HCT116 (cell line): ENCODE measurements at regions not wholly inside any gene's neighbourhood (a gene's known extent, or its start where the extent isn't known, plus 50 kb on each side); places are given as distances from the start of the nearest gene placed in this dataset.

Experiments used
- ATAC-seq: fragments of 200-7000 bp; cut with Tn5 transposase; 2 replicates; pipeline ENCODE4 v1.9.1; 2020; ENCODE audit warnings: mild to moderate bottlenecking, moderate library complexity
- BruUV-seq: library from RNA; stranded (reverse); fragments of 400-500 nt; replicated peaks from 2 replicates; lab custom pipeline; 2021; lab: Mats Ljungman, UMichigan
- CTCF ChIA-PET: fragments of 300-600 bp; sonication (Branson Sonifier 250); formaldehyde crosslinking; loops from one replicate; lab custom pipeline; 2021; ENCODE audit warnings: antibody characterized with exemption; lab: Charles Lee
- POLR2A ChIA-PET: fragments of 300-600, 350-600 bp; sonication (Branson Sonifier 250); formaldehyde crosslinking; loops from one replicate; lab custom pipeline; 2021; ENCODE audit warnings: antibody characterized with exemption; lab: Charles Lee
- RAD21 ChIA-PET, 2 experiments: fragments of 300-600 bp; sonication (Branson Sonifier 250); formaldehyde crosslinking; loops; one replicate each; lab custom pipeline; 2023; ENCODE audit warnings: low total read pairs in 2 of 2; ENCODE audit not compliant: uncharacterized antibody in 2 of 2, unreplicated experiment in 2 of 2, low non-redundant PET in 1 of 2; lab: Charles Lee
- DNase-seq: peaks from one replicate; pipeline ENCODE4 v3.0.0-alpha.2; 2010; ENCODE audit warnings: low read depth, low spot score
- H2AFZ ChIP-seq: fragments of 200-600 bp; shearing (Covaris generic), sonication (generic); 2 replicates; pipeline ENCODE4 v1.6.1; 2017; ENCODE audit warnings: low read depth, mixed run types, mixed read lengths, antibody characterized with exemption, low read length; ENCODE audit not compliant: poor library complexity, severe bottlenecking
- H3K27ac ChIP-seq: 2 replicates; pipeline ENCODE4 v1.5.1; 2012; ENCODE audit warnings: low read depth, low read length
- H3K27me3 ChIP-seq: fragments of 200-600 bp; sonication (generic); 2 replicates; pipeline ENCODE4 v1.6.1; 2016; ENCODE audit warnings: mixed run types, low read length, mixed read lengths; ENCODE audit not compliant: insufficient read depth
- H3K36me3 ChIP-seq, 2 experiments: fragments of 200-500 bp in 1 of 2; fragments of 200-600 bp in 1 of 2; sonication (Bioruptor generic) in 1 of 2; sonication (generic) in 1 of 2; 2 replicates each; pipeline versions ENCODE4 v1.5.1 to v1.6.1; 2014 to 2016; ENCODE audit warnings: low read length in 2 of 2, inconsistent platforms in 1 of 2, mixed read lengths in 1 of 2, mixed run types in 1 of 2; ENCODE audit not compliant: insufficient read depth in 2 of 2, control insufficient read depth in 1 of 2
- H3K4me1 ChIP-seq, 2 experiments: fragments of 200-600 bp in 1 of 2; sonication (generic) in 1 of 2; 2 replicates each; pipeline versions ENCODE4 v1.5.1 to v1.6.1; 2012 to 2017; ENCODE audit warnings: low read length in 2 of 2, inconsistent platforms in 1 of 2, mild to moderate bottlenecking in 1 of 2, mixed read lengths in 1 of 2, mixed run types in 1 of 2, moderate library complexity in 1 of 2; ENCODE audit not compliant: insufficient read depth in 2 of 2, control insufficient read depth in 1 of 2
- H3K4me2 ChIP-seq: fragments of 200-600 bp; sonication (generic); 2 replicates; pipeline ENCODE4 v1.6.1; 2017; ENCODE audit warnings: mixed run types, low read length, mixed read lengths
- H3K4me3 ChIP-seq, 2 experiments: fragments of 200-600 bp in 1 of 2; sonication (generic) in 1 of 2; replicated peaks in 1 of 2; 2 replicates each; pipeline ENCODE4 v1.5.1; 2011 to 2016; ENCODE audit warnings: low read length in 2 of 2, control low read depth in 1 of 2, low read depth in 1 of 2, mild to moderate bottlenecking in 1 of 2, mixed read lengths in 1 of 2, mixed run types in 1 of 2
- H3K79me2 ChIP-seq: fragments of 200-600 bp; sonication (generic); 2 replicates; pipeline ENCODE4 v1.6.1; 2017; ENCODE audit warnings: mild to moderate bottlenecking, mixed run types, low read length, moderate library complexity, mixed read lengths; ENCODE audit not compliant: insufficient read depth
- H3K9ac ChIP-seq: fragments of 200-600 bp; sonication (generic); 2 replicates; pipeline ENCODE4 v1.6.1; 2016; ENCODE audit warnings: low read length, mixed read lengths
- H3K9me2 ChIP-seq: fragments of 200-600 bp; sonication (generic), shearing (Covaris generic); 2 replicates; pipeline ENCODE4 v1.6.1; 2017; ENCODE audit warnings: mixed run types, mild to moderate bottlenecking, moderate library complexity; ENCODE audit not compliant: insufficient read depth
- H3K9me3 ChIP-seq, 2 experiments: fragments of 200-500 bp in 1 of 2; fragments of 200-600 bp in 1 of 2; sonication (Bioruptor generic) in 1 of 2; sonication (generic) in 1 of 2; 2 replicates each; pipeline ENCODE4 v1.6.1; 2014 to 2017; ENCODE audit warnings: low read length in 2 of 2, mixed read lengths in 2 of 2, inconsistent platforms in 1 of 2, low read depth in 1 of 2, mild to moderate bottlenecking in 1 of 2, mixed run types in 1 of 2, moderate library complexity in 1 of 2; ENCODE audit not compliant: control insufficient read depth in 1 of 2, insufficient read depth in 1 of 2
- H4K20me1 ChIP-seq: fragments of 200-600 bp; sonication (generic), shearing (Covaris generic); 2 replicates; pipeline ENCODE4 v1.6.1; 2017; ENCODE audit warnings: mixed run types, mild to moderate bottlenecking, moderate library complexity; ENCODE audit not compliant: insufficient read depth
- CBX3 ChIP-seq: IDR thresholded peaks from 2 replicates; pipeline ENCODE4 v1.6.1; 2012; ENCODE audit warnings: low read depth
- CEBPB ChIP-seq: IDR thresholded peaks from 2 replicates; pipeline ENCODE4 v1.6.1; 2012; ENCODE audit warnings: low read depth
- EGR1 ChIP-seq: IDR thresholded peaks from 2 replicates; pipeline ENCODE4 v1.6.1; 2012; ENCODE audit warnings: low read depth
- ELF1 ChIP-seq: IDR thresholded peaks from 2 replicates; pipeline ENCODE4 v1.6.1; 2012; ENCODE audit warnings: low read depth, borderline replicate concordance
- EZH2 ChIP-seq: fragments of 200-600 bp; sonication (generic); IDR thresholded peaks from 2 replicates; pipeline ENCODE4 v1.6.1; 2017; ENCODE audit warnings: antibody characterized with exemption, mixed run types
- FOSL1 ChIP-seq: IDR thresholded peaks from 2 replicates; pipeline ENCODE4 v1.6.1; 2012; ENCODE audit warnings: low read depth
- JUND ChIP-seq: IDR thresholded peaks from 2 replicates; pipeline ENCODE4 v1.6.1; 2012
- POLR2A ChIP-seq: IDR thresholded peaks from 2 replicates; pipeline ENCODE4 v1.7.0; 2011; ENCODE audit warnings: borderline replicate concordance; ENCODE audit not compliant: insufficient read depth, insufficient read length; ENCODE audit errors: extremely low read depth
- POLR2AphosphoS5 ChIP-seq: IDR thresholded peaks from 2 replicates; pipeline ENCODE4 v1.6.1; 2011; ENCODE audit warnings: mild to moderate bottlenecking, low read depth, low read length, moderate library complexity
- RAD21 ChIP-seq: IDR thresholded peaks from 2 replicates; pipeline ENCODE4 v1.6.1; 2012; ENCODE audit warnings: low read depth, mild to moderate bottlenecking
- SIN3A ChIP-seq: IDR thresholded peaks from 2 replicates; pipeline ENCODE4 v1.6.1; 2012; ENCODE audit warnings: low read depth
- SRF ChIP-seq: IDR thresholded peaks from 2 replicates; pipeline ENCODE4 v1.6.1; 2012; ENCODE audit warnings: low read depth
- ZFX ChIP-seq: fragments of 450-650 bp; IDR thresholded peaks from 2 replicates; pipeline ENCODE4 v1.6.1; 2017
- intact Hi-C: fragments of 100-400 bp; cut with micrococcal nuclease; formaldehyde crosslinking; loops from 2 replicates; pipeline ENCODE4 v1.10.0; 2022
- TF ChIP-seq, protein P1 (sequence below): IDR thresholded peaks from 2 replicates; pipeline ENCODE4 v1.6.1; 2012; ENCODE audit warnings: low read depth
- TF ChIP-seq, protein P2 (sequence below): IDR thresholded peaks from 2 replicates; pipeline ENCODE4 v1.6.1; 2012
- TF ChIP-seq, protein P3 (sequence below): IDR thresholded peaks from 2 replicates; pipeline ENCODE4 v1.6.1; 2012
- TF ChIP-seq, protein P4 (sequence below), 3 experiments: fragments of 200-600 bp in 1 of 3; sonication (generic) in 1 of 3; IDR thresholded peaks in 2 of 3; conservative IDR thresholded peaks in 1 of 3; 2 replicates each; pipeline ENCODE4 v1.5.1; 2012 to 2017; ENCODE audit warnings: low read depth in 2 of 3, low read length in 2 of 3, antibody characterized with exemption in 1 of 3, borderline replicate concordance in 1 of 3, control low read depth in 1 of 3, mild to moderate bottlenecking in 1 of 3, mixed read lengths in 1 of 3, mixed run types in 1 of 3, moderate library complexity in 1 of 3; ENCODE audit not compliant: insufficient read depth in 1 of 3

DNA sequence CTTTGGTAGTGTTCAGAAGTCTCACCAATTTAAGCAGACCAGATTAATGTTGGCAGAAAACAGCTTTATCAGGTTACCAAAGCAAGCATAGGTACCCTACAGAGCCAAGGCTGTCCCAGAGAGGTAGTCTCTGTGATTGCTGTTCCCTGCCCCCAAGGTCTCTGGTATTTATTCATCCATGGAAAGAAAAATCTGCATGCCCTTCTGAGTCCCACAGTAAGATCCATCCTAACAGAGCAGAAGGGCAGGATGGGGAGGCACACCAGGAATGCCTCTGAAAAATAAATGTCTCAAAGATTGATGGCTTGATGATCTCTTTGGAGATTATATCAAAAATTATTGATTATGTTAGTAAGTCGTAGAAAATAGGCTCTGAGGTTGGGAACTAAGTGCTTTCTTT is 122.8 kb downstream of the FAT3 start (continued):
- TF ChIP-seq, protein P1, sequence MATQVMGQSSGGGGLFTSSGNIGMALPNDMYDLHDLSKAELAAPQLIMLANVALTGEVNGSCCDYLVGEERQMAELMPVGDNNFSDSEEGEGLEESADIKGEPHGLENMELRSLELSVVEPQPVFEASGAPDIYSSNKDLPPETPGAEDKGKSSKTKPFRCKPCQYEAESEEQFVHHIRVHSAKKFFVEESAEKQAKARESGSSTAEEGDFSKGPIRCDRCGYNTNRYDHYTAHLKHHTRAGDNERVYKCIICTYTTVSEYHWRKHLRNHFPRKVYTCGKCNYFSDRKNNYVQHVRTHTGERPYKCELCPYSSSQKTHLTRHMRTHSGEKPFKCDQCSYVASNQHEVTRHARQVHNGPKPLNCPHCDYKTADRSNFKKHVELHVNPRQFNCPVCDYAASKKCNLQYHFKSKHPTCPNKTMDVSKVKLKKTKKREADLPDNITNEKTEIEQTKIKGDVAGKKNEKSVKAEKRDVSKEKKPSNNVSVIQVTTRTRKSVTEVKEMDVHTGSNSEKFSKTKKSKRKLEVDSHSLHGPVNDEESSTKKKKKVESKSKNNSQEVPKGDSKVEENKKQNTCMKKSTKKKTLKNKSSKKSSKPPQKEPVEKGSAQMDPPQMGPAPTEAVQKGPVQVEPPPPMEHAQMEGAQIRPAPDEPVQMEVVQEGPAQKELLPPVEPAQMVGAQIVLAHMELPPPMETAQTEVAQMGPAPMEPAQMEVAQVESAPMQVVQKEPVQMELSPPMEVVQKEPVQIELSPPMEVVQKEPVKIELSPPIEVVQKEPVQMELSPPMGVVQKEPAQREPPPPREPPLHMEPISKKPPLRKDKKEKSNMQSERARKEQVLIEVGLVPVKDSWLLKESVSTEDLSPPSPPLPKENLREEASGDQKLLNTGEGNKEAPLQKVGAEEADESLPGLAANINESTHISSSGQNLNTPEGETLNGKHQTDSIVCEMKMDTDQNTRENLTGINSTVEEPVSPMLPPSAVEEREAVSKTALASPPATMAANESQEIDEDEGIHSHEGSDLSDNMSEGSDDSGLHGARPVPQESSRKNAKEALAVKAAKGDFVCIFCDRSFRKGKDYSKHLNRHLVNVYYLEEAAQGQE: no peak
- no peak for TF ChIP-seq ZFX
- TF ChIP-seq CEBPB: no peak
- no peak for TF ChIP-seq POLR2AphosphoS5
- TF ChIP-seq, all 23 proteins: peak for 0

DNA sequence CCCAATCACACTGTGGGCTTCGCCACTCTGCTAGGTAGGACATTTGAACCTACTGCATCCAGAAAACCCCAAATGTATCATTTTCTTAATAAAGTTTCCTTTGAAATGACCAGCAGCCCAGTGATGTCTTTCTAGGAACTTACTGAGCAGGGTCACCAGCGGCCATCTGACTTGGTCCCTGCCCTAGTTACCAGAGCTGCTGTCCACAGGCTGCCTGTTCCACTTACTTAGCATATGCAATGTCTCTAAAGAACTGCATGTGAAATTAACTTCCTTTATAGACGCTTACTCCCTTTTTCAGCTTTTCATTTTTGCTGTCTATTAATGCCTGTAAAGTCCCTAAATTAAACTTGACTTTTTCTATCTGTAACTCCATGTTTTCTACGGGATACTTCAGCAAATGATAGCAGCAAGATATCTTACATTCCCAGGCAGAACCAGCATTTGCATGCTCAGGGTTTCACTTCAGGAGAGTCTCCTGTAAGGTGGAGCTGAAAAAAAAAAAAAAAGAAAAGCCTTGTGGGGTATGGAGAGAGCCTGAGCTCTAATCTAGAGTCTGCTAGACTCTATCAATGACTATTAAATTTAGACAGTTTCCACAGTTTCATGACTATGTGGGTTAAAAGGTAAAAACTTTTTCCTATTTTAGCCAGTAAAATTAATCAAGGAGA is 125.0 kb downstream of the FAT3 start:
- Histone ChIP-seq H3K9ac (no peak overlapping the region), H3K4me3 (no peak overlapping the region), H3K4me2 (no peak overlapping the region), H4K20me1 (no peaks in the 10 kb centered on the region), H3K9me2 (no peaks in the 10 kb centered on the region), H3K27me3 (no peaks in the 10 kb centered on the region), H3K4me1 (no peaks in the 10 kb centered on the region), H3K27ac (no peak overlapping the region), H3K9me3 (peaks cover 0 to 8% of the 10 kb centered on the region in 2 experiments; a peak in 2 of 4 replicates), H3K79me2 (no peaks in the 10 kb centered on the region), H2AFZ (no peak overlapping the region), H3K36me3 (no peaks in the 10 kb centered on the region)
- CTCF ChIA-PET: no interaction called here
- POLR2A ChIA-PET: no interaction called here
- intact Hi-C loops: no loop called here
- DNase-seq: no peak
- no peak for ATAC-seq
- RAD21 ChIA-PET: no interaction called here
- BruUV-seq: no TSS peak
- TF ChIP-seq FOSL1 (no peak), RAD21 (no peak), SIN3A (no peak), POLR2A (no peak), POLR2AphosphoS5 (no peak), EZH2 (no peak), EGR1 (no peak), SRF (no peak), JUND (no peak), ELF1 (no peak), CBX3 (no peak), ZFX (no peak)
- TF ChIP-seq, protein P1: no peak
- TF ChIP-seq, protein P2, sequence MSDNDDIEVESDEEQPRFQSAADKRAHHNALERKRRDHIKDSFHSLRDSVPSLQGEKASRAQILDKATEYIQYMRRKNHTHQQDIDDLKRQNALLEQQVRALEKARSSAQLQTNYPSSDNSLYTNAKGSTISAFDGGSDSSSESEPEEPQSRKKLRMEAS: no peak
- TF ChIP-seq, protein P3, sequence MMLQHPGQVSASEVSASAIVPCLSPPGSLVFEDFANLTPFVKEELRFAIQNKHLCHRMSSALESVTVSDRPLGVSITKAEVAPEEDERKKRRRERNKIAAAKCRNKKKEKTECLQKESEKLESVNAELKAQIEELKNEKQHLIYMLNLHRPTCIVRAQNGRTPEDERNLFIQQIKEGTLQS: no peak
- TF ChIP-seq, protein P4, sequence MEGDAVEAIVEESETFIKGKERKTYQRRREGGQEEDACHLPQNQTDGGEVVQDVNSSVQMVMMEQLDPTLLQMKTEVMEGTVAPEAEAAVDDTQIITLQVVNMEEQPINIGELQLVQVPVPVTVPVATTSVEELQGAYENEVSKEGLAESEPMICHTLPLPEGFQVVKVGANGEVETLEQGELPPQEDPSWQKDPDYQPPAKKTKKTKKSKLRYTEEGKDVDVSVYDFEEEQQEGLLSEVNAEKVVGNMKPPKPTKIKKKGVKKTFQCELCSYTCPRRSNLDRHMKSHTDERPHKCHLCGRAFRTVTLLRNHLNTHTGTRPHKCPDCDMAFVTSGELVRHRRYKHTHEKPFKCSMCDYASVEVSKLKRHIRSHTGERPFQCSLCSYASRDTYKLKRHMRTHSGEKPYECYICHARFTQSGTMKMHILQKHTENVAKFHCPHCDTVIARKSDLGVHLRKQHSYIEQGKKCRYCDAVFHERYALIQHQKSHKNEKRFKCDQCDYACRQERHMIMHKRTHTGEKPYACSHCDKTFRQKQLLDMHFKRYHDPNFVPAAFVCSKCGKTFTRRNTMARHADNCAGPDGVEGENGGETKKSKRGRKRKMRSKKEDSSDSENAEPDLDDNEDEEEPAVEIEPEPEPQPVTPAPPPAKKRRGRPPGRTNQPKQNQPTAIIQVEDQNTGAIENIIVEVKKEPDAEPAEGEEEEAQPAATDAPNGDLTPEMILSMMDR (IDR thresholded peaks at IDR 0.05 in 2 of 3, conservative IDR thresholded peaks at IDR 0.05 in 1 of 3; ENCODE audit: borderline replicate concordance in 1 of 3, insufficient read depth in 1 of 3, low read depth in 2 of 3, low read length in 2 of 3): no peak
